ENCODE measurements at regions not wholly inside any gene's neighbourhood (a gene's known extent, or its start where the extent isn't known, plus 50 kb on each side); places are given as distances from the start of the nearest gene placed in this dataset.
A peak's percentile ranks its signal among the peaks of the same experiment; 100 is the strongest.

DNA sequence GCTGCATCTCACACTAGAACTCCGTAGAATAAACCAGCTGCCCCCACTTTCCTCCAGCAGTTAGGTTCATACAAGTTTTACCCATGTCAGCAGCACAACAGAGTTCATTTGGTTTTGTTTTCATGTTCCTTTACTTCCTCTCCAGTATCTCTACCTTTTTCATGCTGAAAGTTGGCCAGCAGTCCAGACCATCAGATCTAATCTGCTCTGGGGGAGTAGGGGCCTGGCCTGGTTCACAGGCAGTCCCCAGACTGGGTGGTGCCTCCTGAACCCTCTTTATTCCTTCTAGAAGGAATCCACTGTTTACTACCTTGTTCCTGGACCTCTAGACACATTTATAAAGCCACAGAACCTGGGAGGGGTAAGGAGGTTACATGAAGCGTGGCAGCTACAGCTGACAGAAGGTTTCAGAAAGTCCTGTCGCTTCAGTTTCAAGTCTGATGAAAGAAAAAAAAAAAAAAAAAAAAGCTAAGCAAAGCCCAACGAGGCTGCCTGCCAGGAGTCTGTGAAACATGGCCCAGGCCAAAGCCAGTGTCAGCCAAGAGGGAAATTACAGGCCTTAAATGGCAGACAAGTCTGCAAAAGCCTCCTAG lies 184.6 kb upstream of the JUN start (continued):
- TF ChIP-seq, protein P1, sequence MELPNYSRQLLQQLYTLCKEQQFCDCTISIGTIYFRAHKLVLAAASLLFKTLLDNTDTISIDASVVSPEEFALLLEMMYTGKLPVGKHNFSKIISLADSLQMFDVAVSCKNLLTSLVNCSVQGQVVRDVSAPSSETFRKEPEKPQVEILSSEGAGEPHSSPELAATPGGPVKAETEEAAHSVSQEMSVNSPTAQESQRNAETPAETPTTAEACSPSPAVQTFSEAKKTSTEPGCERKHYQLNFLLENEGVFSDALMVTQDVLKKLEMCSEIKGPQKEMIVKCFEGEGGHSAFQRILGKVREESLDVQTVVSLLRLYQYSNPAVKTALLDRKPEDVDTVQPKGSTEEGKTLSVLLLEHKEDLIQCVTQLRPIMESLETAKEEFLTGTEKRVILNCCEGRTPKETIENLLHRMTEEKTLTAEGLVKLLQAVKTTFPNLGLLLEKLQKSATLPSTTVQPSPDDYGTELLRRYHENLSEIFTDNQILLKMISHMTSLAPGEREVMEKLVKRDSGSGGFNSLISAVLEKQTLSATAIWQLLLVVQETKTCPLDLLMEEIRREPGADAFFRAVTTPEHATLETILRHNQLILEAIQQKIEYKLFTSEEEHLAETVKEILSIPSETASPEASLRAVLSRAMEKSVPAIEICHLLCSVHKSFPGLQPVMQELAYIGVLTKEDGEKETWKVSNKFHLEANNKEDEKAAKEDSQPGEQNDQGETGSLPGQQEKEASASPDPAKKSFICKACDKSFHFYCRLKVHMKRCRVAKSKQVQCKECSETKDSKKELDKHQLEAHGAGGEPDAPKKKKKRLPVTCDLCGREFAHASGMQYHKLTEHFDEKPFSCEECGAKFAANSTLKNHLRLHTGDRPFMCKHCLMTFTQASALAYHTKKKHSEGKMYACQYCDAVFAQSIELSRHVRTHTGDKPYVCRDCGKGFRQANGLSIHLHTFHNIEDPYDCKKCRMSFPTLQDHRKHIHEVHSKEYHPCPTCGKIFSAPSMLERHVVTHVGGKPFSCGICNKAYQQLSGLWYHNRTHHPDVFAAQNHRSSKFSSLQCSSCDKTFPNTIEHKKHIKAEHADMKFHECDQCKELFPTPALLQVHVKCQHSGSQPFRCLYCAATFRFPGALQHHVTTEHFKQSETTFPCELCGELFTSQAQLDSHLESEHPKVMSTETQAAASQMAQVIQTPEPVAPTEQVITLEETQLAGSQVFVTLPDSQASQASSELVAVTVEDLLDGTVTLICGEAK (IDR thresholded peaks at IDR 0.05), result peak; percentile 43; the same call in 1 of the 2 replicates
- TF ChIP-seq, protein P1 (CRISPR knock-in tag; IDR thresholded peaks at IDR 0.05), result no peak
- peak; percentile 59 for TF ChIP-seq HDAC3 (IDR thresholded peaks at IDR 0.05; ENCODE audit: borderline replicate concordance, partially characterized antibody)
